GM12878 (cell line): ENCODE measurements at regions not wholly inside any gene's neighbourhood (a gene's known extent, or its start where the extent isn't known, plus 50 kb on each side); places are given as distances from the start of the nearest gene placed in this dataset.
A peak's percentile ranks its signal among the peaks of the same experiment; 100 is the strongest.

Experiments used
- ATAC-seq: fragments of 200-7000 bp; cut with Tn5 transposase; 3 replicates; pipeline ENCODE4 v1.9.1; 2020; ENCODE audit warnings: mild to moderate bottlenecking, moderate library complexity
- BruUV-seq: library from RNA; stranded (reverse); fragments of 400-500 nt; replicated peaks from 2 replicates; lab custom pipeline; 2021; lab: Mats Ljungman, UMichigan
- CTCF ChIA-PET: fragments of 300-600 bp; sonication (Branson Sonifier 250); formaldehyde crosslinking; extraction: SDS; loops from one replicate; lab custom pipeline; 2021; ENCODE audit warnings: inconsistent platforms; lab: Yijun Ruan, JAX
- POLR2A ChIA-PET: fragments of 350-600 bp; formaldehyde crosslinking; extraction: SDS; loops from one replicate; lab custom pipeline; 2021; ENCODE audit warnings: inconsistent platforms; lab: Charles Lee
- RAD21 ChIA-PET: fragments of 300-600 bp; sonication (Branson Sonifier 250); formaldehyde crosslinking; loops from one replicate; lab custom pipeline; 2023; ENCODE audit warnings: antibody characterized with exemption; ENCODE audit not compliant: unreplicated experiment; lab: Charles Lee
- SMC1A ChIA-PET: fragments of 300-600 bp; sonication (Branson Sonifier 250); formaldehyde crosslinking; loops from one replicate; lab custom pipeline; 2023; ENCODE audit not compliant: unreplicated experiment, uncharacterized antibody; lab: Charles Lee
- DNase-seq: peaks from one replicate; pipeline ENCODE4 v3.0.0-alpha.2; 2011; ENCODE audit warnings: low read depth, low spot score
- FAIRE-seq: peaks from 3 replicates; lab custom pipeline; 2011; peaks lifted over from hg19 to GRCh38; lab: Jason Lieb, UNC
- H2AFZ ChIP-seq: 2 replicates; pipeline ENCODE4 v1.6.0; 2011; ENCODE audit warnings: low read depth, low read length, control low read depth; ENCODE audit not compliant: control insufficient read depth
- H3K27ac ChIP-seq: 2 replicates; pipeline ENCODE4 v1.5.1; 2011; ENCODE audit warnings: control low read depth; ENCODE audit not compliant: control insufficient read depth, insufficient read depth
- H3K27me3 ChIP-seq, 2 experiments: replicated peaks in 1 of 2; 2 replicates each; pipeline versions ENCODE4 v1.6.0 to v1.6.1; 2011; ENCODE audit warnings: low read length in 1 of 2; ENCODE audit not compliant: control insufficient read depth in 2 of 2, insufficient read depth in 2 of 2
- H3K36me3 ChIP-seq, 2 experiments: 2 replicates each; pipeline ENCODE4 v1.5.1; 2011; ENCODE audit warnings: low read length in 1 of 2; ENCODE audit not compliant: control insufficient read depth in 2 of 2, insufficient read depth in 2 of 2
- H3K4me1 ChIP-seq: 2 replicates; pipeline ENCODE4 v1.6.1; 2011; ENCODE audit warnings: mild to moderate bottlenecking, low read length, moderate library complexity, mixed read lengths; ENCODE audit not compliant: control insufficient read depth, insufficient read depth
- H3K4me2 ChIP-seq: 2 replicates; pipeline ENCODE4 v1.6.0; 2011; ENCODE audit warnings: control low read depth; ENCODE audit not compliant: control insufficient read depth, insufficient read depth
- H3K4me3 ChIP-seq: fragments of 200-600 bp; sonication (generic); 2 replicates; pipeline ENCODE4 v1.5.1; 2016
- H3K79me2 ChIP-seq: 2 replicates; pipeline ENCODE4 v1.6.0; 2011; ENCODE audit warnings: low read length; ENCODE audit not compliant: control insufficient read depth, insufficient read depth
- H3K9ac ChIP-seq: 2 replicates; pipeline ENCODE4 v1.8.0; 2011; ENCODE audit warnings: low read length, control low read depth, mixed read lengths; ENCODE audit not compliant: control insufficient read depth, insufficient read depth
- H3K9me3 ChIP-seq: replicated peaks from 3 replicates; pipeline ENCODE4 v1.5.1; 2011; ENCODE audit warnings: mild to moderate bottlenecking, low read length; ENCODE audit not compliant: control insufficient read depth, insufficient read depth
- H4K20me1 ChIP-seq: 2 replicates; pipeline ENCODE4 v1.6.0; 2011; ENCODE audit not compliant: control insufficient read depth, insufficient read depth
- ATF7 ChIP-seq: fragments of 450-650 bp; IDR thresholded peaks from 2 replicates; pipeline ENCODE4 v1.6.1; 2016; ENCODE audit warnings: low read depth, mild to moderate bottlenecking
- CHD1 ChIP-seq: IDR thresholded peaks from 2 replicates; pipeline ENCODE4 v1.6.1; 2012; ENCODE audit warnings: low read depth, low read length, improper control_type of control experiment
- CTCF ChIP-seq, 3 experiments: IDR thresholded peaks in 2 of 3; conservative IDR thresholded peaks in 1 of 3; 2 replicates each; pipeline ENCODE4 v1.5.1; 2011; ENCODE audit warnings: low read depth in 3 of 3, low read length in 3 of 3, mild to moderate bottlenecking in 3 of 3, control low read depth in 2 of 3, moderate library complexity in 2 of 3, inconsistent platforms in 1 of 3, mixed read lengths in 1 of 3; ENCODE audit not compliant: control insufficient read depth in 2 of 3, insufficient read depth in 1 of 3; ENCODE audit errors: extremely low read depth in 1 of 3
- EGR1 ChIP-seq, 2 experiments: IDR thresholded peaks; 1 replicate in 1 of 2; 2 replicates in 1 of 2; pipeline ENCODE4 v1.6.1; 2011 to 2012; ENCODE audit warnings: low read depth in 2 of 2, low read length in 2 of 2, borderline replicate concordance in 1 of 2, mild to moderate bottlenecking in 1 of 2, moderate library complexity in 1 of 2
- MLLT1 ChIP-seq: fragments of 450-650 bp; IDR thresholded peaks from 2 replicates; pipeline ENCODE4 v1.6.1; 2016; ENCODE audit warnings: mild to moderate bottlenecking
- NBN ChIP-seq: fragments of 450-650 bp; IDR thresholded peaks from 2 replicates; pipeline ENCODE4 v1.6.1; 2016
- NFIC ChIP-seq: IDR thresholded peaks from 2 replicates; pipeline ENCODE4 v1.6.1; 2012; ENCODE audit warnings: low read depth, mild to moderate bottlenecking, inconsistent platforms, low read length, moderate library complexity
- PBX3 ChIP-seq: IDR thresholded peaks from 2 replicates; pipeline ENCODE4 v1.6.1; 2011; ENCODE audit warnings: mild to moderate bottlenecking, low read depth, low read length, moderate library complexity; ENCODE audit not compliant: insufficient replicate concordance
- RAD21 ChIP-seq: IDR thresholded peaks from 2 replicates; pipeline ENCODE4 v1.6.1; 2011; ENCODE audit warnings: mild to moderate bottlenecking, low read depth, low read length, moderate library complexity; ENCODE audit not compliant: insufficient read depth
- SMARCA5 ChIP-seq: fragments of 450-650 bp; IDR thresholded peaks from 2 replicates; pipeline ENCODE4 v1.6.1; 2017; ENCODE audit warnings: mild to moderate bottlenecking
- SPI1 ChIP-seq: IDR thresholded peaks from 2 replicates; pipeline ENCODE4 v1.6.1; 2011; ENCODE audit warnings: low read depth, mild to moderate bottlenecking, low read length, moderate library complexity, borderline replicate concordance; ENCODE audit not compliant: insufficient read depth
- ZNF217 ChIP-seq: fragments of 450-650 bp; IDR thresholded peaks from 2 replicates; pipeline ENCODE4 v1.6.1; 2017; ENCODE audit warnings: antibody characterized with exemption, mild to moderate bottlenecking
- WGBS: methylation state at CpG from one replicate; pipeline ENCODE4 v1.1.6; 2016; ENCODE audit warnings: low lambda C conversion rate; ENCODE audit not compliant: insufficient replicate concordance, insufficient coverage; ENCODE audit errors: missing lambda C conversion rate; 5-methylcytosine and 5-hydroxymethylcytosine counted together
- in situ Hi-C: fragments of 300-500 bp; cut with MboI; formaldehyde crosslinking; loops from 9 replicates; pipeline ENCODE4 v1.14.3; 2018; ENCODE audit warnings: mixed read lengths
- intact Hi-C: fragments of 100-400 bp; cut with micrococcal nuclease; formaldehyde crosslinking; loops from one replicate; pipeline ENCODE4 v1.14.2; 2022; ENCODE audit not compliant: unreplicated experiment

- ATAC-seq, result peak; percentile 88
- TF ChIP-seq SMARCA5, result no peak
- no peak for TF ChIP-seq PBX3
- peak; percentile 12; the same call in 1 of the 2 replicates for TF ChIP-seq SPI1
- peak; percentile 67; the same call in 1 of the 2 replicates for TF ChIP-seq ATF7
- RAD21 ChIA-PET, result no interaction called here
- no peak for DNase-seq
- H3K79me2 ChIP-seq, result no peaks in the 10 kb centered on the region
- H3K4me2 ChIP-seq, result no peak overlapping the region
- H3K9me3 ChIP-seq, result no peaks in the 10 kb centered on the region
- no peaks in the 10 kb centered on the region for H3K4me1 ChIP-seq
- POLR2A ChIA-PET, result no interaction called here
- H3K27ac ChIP-seq, result no peak overlapping the region
- no peak overlapping the region for H3K9ac ChIP-seq
- H2AFZ ChIP-seq, result no peak overlapping the region
- intact Hi-C loops (no loop called here), in situ Hi-C loops (no loop called here)
- no peaks in the 10 kb centered on the region for H4K20me1 ChIP-seq
- no peak for FAIRE-seq
- WGBS, result 7% methylated on average over 3 of the region's 3 CpGs
- CTCF ChIA-PET, result interaction anchor here (0.8 to 1.2 kb wide), 2 partner anchors 13 to 16 kb away, joined by 3 to 4 read pairs; no protein-coding TSS in a partner anchor
- H3K4me3 ChIP-seq, result no peak overlapping the region
- H3K36me3 ChIP-seq, result no peaks in the 10 kb centered on the region
- SMC1A ChIA-PET, result interaction anchor here (0.9 kb wide), 1 partner anchor 16 kb away, joined by 3 read pairs; no protein-coding TSS in a partner anchor
- no peaks in the 10 kb centered on the region for H3K27me3 ChIP-seq
- BruUV-seq, result no TSS peak
These were observed 640.1 kb upstream of the AADAT start for GRCh38 chr4:170729897-170730296.

- 0% methylated on average over 4 of the region's 4 CpGs for WGBS
- TF ChIP-seq ZNF217 (no peak), CHD1 (no peak), MLLT1 (no peak), CTCF (IDR thresholded peaks at IDR 0.05 in 2 of 3, conservative IDR thresholded peaks at IDR 0.05 in 1 of 3; ENCODE audit: control insufficient read depth in 2 of 3, extremely low read depth in 1 of 3, insufficient read depth in 1 of 3, low read depth in 3 of 3, low read length in 3 of 3) (no peak), NBN (no peak), NFIC (no peak), RAD21 (no peak), EGR1 (IDR thresholded peaks at IDR 0.05; ENCODE audit: borderline replicate concordance in 1 of 2, low read depth in 2 of 2, low read length in 2 of 2) (no peak)
These were observed 639.5 kb upstream of the AADAT start for GRCh38 chr4:170729236-170729635.

More at GRCh38 chr4:170729236-170729635, 639.5 kb upstream of the AADAT start:
- no peaks in the 10 kb centered on the region for H4K20me1 ChIP-seq
- in situ Hi-C loops, result no loop called here
- H2AFZ ChIP-seq, result no peak overlapping the region; the same call in 1 of the 2 replicates
- no TSS peak for BruUV-seq
- RAD21 ChIA-PET, result no interaction called here
- H3K27ac ChIP-seq, result no peak overlapping the region
- no peak overlapping the region for H3K4me2 ChIP-seq
- H3K27me3 ChIP-seq, result no peaks in the 10 kb centered on the region
- no peak overlapping the region for H3K9ac ChIP-seq
- intact Hi-C loops, result no loop called here
- SMC1A ChIA-PET, result interaction anchor here (0.9 to 1.4 kb wide), 3 partner anchors 12 to 469 kb away, joined by 3 to 4 read pairs (median 4); no protein-coding TSS in a partner anchor
- POLR2A ChIA-PET, result no interaction called here
- H3K36me3 ChIP-seq, result no peaks in the 10 kb centered on the region
- FAIRE-seq (no peak), ATAC-seq (peak; percentile 40), DNase-seq (no peak)
- no peak overlapping the region for H3K4me3 ChIP-seq
- H3K79me2 ChIP-seq, result no peaks in the 10 kb centered on the region
- no peaks in the 10 kb centered on the region for H3K9me3 ChIP-seq
- H3K4me1 ChIP-seq, result no peaks in the 10 kb centered on the region
- CTCF ChIA-PET, result interaction anchor here (1.2 kb wide), 1 partner anchor 12 kb away, joined by 4 read pairs; no protein-coding TSS in a partner anchor
